SHP77 (cell line): ENCODE measurements at regions not wholly inside any gene's neighbourhood (a gene's known extent, or its start where the extent isn't known, plus 50 kb on each side); places are given as distances from the start of the nearest gene placed in this dataset.

Source experiments
- DNase-seq, 2 experiments: peaks; one replicate each; lab custom pipeline; 2025; lab: John Stamatoyannopoulos, UW

DNA sequence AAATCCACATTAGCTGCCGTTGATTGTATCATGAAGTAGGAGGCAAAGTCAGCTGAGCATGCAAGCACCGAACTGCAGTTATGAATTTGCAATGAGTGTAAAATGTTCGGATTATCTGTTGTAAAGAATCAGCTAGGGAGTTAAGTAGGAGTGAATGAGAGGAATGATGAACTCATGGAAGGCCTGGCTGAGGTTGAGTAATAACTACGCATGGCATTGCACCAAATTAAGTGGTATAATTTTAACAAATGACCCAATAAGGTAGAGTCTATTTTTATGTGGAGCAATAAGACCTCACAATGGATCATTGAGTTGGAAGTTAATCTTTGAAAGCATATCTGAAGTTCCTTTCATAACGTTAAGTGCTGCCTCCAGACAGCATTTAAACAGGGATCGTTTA lies 288.2 kb upstream of the CHST9 start:
- DNase-seq = no peak

DNA sequence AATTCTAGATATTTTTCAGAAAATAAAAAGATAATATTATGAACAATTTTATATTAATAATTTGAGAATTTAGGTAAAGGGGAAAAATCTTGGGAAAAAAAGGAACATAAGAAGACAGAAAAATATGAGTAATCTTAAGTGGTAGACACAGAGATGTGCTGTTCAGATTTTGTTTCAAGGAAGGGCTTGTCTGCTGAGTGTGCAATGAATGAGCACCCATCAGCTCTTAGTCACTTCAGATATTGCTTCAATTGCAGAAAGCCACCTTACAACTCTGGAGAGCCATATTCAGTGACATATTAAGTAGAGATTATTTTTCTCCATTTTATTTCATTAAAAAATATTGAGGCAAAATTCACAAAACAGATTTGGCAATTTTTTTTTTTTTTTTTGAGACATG lies 282.0 kb upstream of the CHST9 start:
- DNase-seq = no peak

DNA sequence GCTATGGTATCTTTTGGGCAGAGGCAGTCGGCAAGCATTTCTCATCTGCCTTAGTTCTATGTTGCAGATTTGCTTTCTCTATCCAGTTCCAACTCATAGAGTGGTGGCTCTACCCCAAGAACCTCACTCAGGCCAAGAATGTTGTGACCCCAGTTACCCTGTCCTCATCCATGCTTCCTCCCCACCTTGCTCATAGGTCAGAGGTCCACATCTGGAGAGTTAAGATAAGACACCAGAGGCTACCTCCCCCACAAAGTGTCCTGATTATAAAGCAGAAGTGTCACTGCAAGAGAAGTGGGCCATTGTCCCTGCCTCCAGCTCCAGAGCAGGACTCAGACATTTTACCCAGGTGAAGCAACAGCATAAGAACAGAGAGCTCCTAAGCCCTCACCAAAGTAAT lies 276.8 kb upstream of the CHST9 start:
- no peak for DNase-seq

DNA sequence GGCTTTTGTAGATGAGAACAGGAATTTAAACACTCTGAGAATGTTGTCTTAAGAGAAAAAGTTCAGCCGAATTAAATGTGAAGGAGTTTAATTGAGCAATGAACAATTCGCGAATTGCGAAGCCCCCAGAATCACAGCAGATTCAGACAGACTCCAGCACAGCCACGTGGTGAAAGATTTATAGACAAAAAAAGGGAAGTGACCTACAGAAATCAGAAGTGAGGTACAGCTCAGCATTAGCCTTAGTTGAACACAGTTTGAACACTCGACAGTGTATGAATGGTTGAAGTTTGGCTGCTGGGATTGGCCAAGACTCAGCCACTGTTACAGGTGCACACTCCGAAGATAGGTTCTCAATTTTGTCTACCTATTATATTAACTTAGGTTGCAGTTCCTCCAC lies 264.0 kb upstream of the CHST9 start:
- no peak for DNase-seq

DNA sequence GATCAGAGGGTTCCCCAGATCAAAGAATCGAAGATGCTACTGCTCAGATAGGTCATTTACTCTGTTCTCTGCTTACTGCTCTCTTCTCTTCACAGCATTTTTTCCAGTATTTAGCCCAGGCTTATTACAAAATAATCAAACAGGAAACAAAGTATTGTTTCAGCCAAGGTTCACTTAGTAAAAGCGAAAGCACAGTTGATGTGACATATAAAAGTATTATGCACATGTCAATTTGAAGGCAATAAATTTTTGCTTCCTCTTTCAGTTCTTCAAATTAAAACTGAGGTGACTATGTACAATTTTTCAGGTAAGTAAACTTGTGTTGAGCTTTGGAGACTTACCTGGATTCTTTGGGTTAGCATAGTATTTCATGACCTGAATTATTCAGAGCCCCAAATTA lies 262.8 kb upstream of the CHST9 start:
- no peak for DNase-seq

DNA sequence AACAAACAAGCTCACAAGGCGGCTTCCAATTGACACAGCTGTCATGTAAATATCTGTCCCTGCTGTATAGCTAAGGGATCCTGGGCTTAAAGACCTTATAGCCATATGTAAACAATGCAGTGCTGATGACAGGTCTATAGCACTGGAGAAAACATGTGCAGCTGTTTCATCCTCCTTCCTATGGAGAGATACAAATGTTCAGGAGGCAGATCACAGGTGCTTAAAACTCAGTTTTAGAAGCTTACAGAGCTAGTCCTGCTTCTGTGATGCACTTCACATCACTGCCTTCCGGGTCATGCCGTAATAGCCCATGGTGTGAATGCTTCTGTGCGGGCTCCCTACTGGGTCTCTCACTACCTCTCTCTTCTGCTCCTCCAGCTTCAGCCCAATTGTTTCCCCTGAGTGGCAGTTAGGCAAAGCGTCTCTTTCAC lies 262.4 kb upstream of the CHST9 start:
- peak; percentile 75 to 80 for DNase-seq

DNA sequence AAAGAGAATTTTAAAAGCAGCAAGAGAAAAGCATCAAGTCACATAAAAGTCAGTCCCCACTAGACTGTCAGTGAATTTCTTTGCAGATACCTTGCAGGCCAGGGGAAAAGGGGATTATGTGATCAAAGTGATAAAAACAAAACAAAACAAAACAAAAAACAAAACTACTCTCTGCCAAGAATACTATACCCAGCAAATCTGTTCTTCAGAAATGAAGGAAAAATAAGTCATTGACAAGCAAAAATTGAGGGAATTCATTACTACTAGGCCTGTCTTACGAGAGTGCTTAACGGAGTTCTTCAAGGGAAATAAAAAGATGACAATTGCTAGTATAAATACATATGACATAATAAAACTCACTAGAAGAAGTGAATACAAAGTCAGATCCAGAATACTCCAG lies 245.5 kb upstream of the CHST9 start:
- no peak for DNase-seq

DNA sequence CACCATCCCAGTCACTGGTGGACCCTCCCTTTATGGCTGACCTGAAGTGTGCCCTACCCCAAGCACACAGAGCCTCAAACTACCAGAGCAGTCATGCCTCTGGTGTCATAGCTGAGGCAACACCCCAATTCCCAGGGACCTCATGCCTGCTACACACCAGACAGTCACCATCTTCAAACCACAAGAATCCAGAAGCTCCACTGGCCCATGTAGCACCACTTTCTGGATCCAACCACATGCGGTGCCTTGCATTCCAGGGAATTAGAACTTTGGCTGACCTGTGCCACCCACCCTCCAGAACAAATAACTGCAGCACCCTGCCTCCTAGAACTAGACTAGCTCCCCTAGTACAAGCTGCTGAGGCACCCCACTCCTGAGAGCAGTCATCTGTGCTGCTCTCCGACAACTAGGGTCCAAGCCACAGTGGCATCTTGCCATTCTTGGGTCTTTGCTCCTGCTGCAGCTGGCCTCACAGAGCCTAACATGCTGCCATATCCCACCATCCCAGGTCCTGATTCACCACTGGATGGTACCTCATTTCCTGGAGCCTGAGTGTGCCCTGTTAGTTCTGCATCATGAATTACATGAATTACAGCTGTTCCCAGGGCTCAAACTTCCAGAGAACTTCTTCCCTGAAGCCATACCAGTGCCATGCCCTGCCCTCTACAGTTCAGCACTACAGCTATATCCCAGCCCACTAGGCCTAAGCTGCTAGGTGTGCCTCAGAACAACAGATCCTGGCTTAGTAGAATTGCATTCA lies 243.8 kb upstream of the CHST9 start:
- no peak for DNase-seq

DNA sequence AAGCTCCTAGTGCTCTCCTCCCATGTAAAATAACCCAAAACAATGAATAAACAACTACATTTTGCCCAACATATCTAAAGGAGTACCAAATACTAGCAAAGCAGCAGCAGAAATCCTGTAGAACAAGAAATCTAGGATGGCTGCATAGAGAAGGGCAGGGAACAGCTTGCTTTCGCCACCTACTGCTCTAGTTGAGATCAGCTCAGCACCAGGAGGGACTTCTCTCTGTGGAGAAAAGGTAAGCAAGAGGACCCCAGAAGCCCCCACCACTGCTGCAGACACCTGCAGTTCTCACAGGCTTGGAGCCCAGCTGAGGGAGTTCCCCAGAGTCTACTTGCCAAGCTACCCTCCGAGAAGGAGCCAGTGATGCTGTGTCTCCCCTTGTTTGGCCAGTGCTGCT lies 243.0 kb upstream of the CHST9 start:
- no peak for DNase-seq

DNA sequence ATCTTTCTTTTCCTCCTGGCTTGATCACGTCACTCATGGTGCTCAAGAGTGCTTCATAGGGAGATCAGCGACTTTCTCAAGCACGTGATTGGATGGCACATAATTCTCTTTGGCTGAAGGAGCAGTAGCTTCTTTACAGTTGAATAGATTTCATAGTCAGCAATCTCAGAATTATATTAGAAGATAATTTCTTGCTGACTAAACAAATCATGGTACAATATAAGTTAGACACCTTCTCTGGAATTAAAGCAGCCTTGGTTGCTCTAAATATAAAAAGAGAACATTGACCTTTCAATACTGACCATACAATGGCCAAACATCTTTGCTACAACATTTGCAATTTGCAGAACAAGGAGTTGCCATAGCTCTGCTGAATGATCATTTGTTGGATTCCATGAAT lies 238.5 kb upstream of the CHST9 start:
- no peak for DNase-seq

DNA sequence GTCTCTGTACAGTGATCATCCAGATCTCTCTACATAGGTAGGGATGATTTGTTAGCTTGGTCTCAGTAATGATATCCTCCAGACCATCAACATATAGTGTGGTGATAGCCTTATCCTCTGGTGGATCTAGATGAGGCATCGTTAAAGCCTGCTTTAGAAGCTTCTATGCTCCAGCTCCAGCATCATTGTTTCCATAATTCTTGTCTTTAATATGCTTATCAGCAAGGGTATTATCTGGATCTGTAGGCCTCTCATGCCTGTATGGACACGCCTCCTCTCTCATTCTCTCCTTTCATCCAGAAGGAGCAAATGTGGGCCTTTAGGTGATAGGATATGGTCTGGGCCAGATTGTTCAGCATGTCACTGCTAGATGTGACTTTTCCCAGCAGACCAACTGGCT lies 234.5 kb upstream of the CHST9 start:
- no peak for DNase-seq

DNA sequence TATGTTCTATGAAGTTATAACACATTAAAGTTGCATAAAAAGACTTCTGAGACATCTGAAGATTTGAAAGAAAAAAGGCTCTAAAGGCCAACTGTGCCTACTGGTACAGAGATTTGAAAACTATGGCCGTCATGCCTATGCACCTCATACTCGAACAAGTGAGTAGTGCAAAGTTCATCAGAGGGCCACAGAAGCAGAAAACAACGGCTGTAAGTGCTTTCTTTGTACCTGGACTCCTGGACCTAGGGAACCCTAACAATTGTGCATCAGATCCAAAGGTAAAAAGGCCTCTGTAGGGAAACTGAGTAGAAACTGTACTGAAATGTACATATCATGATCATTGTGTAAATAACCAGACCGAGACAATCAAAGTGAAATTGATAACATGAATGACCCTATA lies 230.4 kb upstream of the CHST9 start:
- no peak for DNase-seq

DNA sequence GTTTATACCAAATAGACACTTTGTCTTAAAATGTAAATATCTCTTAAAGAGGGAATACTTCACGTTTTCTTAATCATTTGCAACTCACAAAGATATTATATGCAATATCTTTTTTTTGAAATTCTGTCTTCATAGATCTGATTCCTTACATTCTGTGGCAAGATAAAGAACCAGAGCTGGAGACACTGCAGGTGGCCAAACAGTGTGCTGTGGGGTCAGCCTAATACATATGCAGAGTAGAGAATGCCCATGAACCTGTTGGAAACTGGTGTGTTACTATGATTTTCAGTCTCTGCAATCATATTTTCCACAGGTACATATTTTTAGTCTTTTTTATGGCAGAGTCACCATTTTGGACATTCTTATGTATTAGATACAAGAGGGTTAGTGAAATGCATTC lies 229.6 kb upstream of the CHST9 start:
- DNase-seq = no peak

DNA sequence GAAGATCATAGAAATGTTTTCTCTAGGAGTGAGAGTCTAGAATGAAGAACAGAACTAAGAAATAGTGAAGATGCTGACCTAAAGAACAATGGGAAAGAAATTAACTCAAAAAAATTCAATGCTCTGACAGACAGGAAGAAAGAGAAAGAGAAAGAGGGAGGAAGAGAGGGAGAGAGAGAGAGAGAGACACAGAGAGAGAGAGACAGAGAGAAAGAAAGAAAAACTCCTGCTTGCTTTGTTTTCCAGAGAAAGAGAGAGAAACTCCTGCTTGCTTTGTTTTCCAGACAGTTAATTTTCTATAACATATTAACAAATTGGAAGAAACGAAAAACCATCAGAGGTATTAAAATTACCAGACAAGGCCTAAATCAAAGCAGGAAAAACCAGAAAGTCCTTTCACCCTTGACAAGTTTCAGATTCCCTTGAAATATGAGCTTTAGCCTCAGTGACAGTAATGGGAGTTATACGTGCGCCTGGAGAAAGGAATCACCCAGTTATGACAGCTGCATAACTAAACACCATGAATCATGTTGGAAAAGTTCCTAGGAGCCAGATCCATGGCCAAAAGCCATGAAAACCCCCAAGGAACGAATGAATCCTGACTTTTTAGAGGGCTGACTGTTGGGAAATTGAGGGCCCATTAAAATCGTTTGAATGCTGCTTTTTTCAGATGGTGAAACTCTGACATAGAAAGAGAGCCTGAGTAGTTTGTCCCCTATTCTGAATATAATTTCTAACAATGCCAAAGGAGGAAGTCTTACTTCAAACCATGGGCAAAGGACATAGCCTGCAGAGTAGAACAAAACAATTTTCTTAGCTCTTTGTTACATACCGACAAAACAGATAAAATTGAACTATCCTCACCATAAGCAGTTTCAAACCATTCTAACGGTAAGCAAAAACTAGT lies 228.6 kb upstream of the CHST9 start:
- no peak for DNase-seq

DNA sequence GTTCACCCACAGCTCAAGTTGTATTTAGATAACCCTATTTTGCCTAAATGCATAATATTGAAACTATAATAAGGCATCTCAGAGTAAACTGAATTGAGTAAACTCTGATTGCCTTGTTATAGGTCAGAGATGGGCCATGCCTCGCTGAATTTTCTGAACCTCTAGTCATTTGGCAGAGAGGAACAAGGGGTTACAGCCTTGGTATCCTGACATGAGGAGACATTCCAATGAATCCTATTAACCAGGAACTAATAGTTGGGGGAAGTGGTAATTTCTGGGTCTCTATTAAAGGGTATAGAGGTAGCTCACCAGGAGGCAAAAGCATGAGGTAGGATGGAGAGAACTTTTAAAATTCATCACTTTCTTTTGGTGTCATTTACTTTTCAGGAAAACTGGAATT lies 227.4 kb upstream of the CHST9 start:
- DNase-seq = no peak

DNA sequence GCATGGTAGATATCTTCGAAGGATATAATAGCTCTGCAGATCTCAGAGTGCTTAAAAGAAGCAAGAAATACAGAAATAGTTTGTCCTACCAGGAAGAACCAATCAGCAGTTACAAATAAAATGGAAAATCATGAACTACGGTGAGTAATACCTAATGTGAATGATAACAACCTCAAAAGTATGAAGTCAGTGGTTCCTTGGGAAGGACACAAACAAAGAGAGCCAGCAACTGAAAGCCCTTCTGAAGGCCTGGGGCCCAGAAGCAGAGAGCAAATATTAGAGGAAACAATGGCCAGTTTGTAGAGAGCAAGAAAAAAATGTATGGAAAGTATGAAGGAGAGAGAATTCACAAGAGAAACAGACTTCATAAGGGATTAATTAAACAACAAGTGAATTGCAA lies 226.8 kb upstream of the CHST9 start:
- no peak for DNase-seq

DNA sequence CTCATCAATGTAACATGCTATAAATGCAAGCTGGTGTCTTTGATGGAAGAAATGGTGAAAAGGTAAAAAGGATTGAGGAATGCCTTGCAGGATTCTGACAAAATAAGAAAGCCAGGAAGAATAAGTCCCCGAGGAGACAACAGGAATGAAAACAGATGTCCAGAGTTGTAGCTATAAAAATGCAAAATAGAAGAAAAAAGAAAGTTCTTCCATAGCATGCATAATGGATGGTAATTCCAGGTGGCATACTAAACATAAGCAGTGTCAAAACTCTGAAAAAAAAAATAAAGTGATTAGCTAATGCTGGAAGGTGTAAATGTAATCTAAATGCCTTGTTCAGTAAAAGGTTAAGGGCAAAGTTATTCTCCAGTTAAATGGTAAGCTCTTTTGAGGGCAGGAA lies 225.9 kb upstream of the CHST9 start:
- DNase-seq = no peak

DNA sequence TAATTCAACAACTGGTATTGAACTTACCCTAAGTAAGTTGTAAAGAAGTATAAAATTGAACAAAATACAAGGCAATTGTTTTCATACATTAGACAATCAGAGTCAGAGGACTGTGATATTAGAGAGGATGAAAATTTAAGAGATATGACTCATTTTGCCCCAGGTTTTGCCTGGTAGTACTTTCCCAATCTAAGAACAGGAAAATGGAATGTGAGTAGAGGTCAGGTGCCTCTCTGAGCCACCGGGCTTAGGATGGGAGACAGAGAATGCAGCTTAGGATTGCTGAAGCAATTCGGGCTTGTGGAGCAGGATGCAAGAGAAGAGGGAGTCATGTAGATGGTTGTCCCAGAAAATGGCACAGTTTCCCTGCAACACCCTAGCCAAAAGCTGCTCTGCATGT lies 219.7 kb upstream of the CHST9 start:
- DNase-seq = no peak

DNA sequence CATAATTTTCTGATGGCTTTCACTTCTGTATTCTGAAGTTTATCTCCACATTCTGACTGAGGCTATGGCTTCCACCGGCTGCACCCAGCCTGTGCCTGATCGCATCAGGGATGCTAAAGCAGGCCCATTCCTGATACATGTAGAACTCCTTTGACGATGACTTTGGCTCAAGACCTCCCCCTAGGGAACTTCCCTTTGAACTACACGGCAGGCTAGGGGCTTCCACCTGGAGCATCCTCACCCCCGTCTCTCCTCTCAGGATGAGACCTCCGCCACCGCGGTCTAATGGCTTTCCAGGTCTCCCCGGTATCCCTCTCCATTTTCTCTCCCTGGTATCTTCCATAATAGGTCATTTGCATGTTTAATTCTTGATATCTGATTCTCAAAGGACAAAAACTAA lies 214.9 kb upstream of the CHST9 start:
- DNase-seq = no peak

DNA sequence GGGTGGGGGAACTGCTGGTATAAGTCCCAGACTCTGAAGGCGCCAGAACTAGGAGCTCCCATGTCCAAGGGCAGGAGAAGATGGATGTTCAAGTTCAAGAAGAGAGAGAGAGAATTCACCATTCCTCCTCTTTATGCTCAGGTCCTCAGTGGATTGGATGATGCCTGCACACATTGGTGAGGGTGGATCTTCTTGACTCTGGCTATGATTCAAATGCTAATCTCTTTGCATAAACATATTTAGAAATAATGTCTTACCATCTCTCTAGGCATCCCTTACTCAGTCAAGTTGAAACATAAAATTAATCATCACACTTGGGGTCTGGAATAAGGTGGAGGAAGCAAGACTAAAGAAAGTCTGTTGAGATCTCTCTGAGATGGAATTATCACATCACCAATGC lies 210.6 kb upstream of the CHST9 start:
- DNase-seq = no peak

DNA sequence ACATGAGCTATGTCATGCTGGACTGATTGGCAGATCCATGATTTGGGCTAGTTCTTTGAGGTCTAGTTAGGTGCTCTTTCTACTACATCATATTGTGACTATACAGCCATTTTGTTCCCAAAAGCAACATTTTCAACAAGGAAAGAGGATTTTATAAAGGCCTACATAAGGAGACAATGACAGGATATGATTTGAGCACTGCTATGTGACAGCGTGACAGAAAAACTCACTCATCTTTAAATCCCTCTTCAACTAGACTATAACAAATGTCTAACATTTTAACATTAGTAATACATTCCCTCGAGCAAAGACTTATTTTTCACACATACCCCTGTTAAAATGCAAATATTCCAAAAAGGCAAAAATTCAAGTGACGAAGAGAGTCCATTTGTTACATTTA lies 209.6 kb upstream of the CHST9 start:
- DNase-seq = no peak

DNA sequence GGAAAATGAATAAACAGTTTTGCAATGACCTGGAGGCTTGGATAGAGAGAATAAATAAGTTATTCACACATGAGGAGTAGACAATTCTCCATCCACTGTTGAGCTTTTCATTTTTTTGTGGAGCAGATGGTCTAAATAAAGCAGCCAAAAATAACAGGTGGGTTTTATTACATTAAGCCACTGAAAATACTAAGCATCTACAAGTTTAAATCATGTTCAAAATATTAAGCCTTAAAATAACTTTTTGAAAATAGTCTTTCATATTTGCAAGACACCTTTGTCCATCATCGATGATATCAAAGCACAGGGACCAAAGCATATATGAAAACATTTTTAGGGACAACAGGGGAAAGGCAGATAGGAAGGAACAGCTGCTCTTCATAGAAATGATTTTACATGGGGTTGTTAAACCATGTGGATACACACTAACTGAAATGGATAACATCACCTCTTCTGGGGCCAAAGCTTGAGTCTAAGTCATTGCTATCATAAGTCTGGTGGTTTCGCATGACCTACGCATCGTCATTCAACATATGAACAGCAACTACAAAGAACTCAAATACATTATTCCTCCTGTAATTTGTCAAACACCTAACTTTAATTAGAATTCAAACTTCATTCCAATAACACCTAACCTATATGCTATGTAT lies 197.6 kb upstream of the CHST9 start:
- DNase-seq = no peak
